OCI-LY1 (cell line): ENCODE measurements at regions not wholly inside any gene's neighbourhood (a gene's known extent, or its start where the extent isn't known, plus 50 kb on each side); places are given as distances from the start of the nearest gene placed in this dataset.

Experiments
- H2AFZ ChIP-seq: fragments of 200-600 bp; sonication (generic), shearing (Covaris generic); 2 replicates; pipeline ENCODE4 v1.6.0; 2014; ENCODE audit warnings: antibody characterized with exemption, mild to moderate bottlenecking, low read length
- H3F3A ChIP-seq: fragments of 200-600 bp; sonication (generic), shearing (Covaris generic); 2 replicates; pipeline ENCODE4 v1.6.0; 2014; ENCODE audit warnings: mild to moderate bottlenecking, antibody characterized with exemption, low read length, moderate library complexity; ENCODE audit not compliant: insufficient read depth
- H3K27ac ChIP-seq: fragments of 200-600 bp; sonication (generic); 2 replicates; pipeline ENCODE4 v1.5.1; 2014; ENCODE audit warnings: low read length, mixed run types, mild to moderate bottlenecking, low read depth; ENCODE audit not compliant: poor library complexity, severe bottlenecking
- H3K27me3 ChIP-seq: fragments of 200-600 bp; sonication (generic); 2 replicates; pipeline ENCODE4 v1.6.0; 2014; ENCODE audit warnings: antibody characterized with exemption, mild to moderate bottlenecking, low read length, moderate library complexity; ENCODE audit not compliant: insufficient read depth
- H3K36me3 ChIP-seq: fragments of 200-600 bp; sonication (generic); 2 replicates; pipeline ENCODE4 v1.6.1; 2014; ENCODE audit warnings: mild to moderate bottlenecking, antibody characterized with exemption, low read length, moderate library complexity, mixed read lengths; ENCODE audit not compliant: insufficient read depth
- H3K4me1 ChIP-seq: fragments of 200-600 bp; sonication (generic); 2 replicates; pipeline ENCODE4 v1.5.1; 2014; ENCODE audit warnings: mild to moderate bottlenecking, low read length, moderate library complexity; ENCODE audit not compliant: insufficient read depth, severe bottlenecking
- H3K4me2 ChIP-seq: fragments of 200-600 bp; sonication (generic), shearing (Covaris generic); 2 replicates; pipeline ENCODE4 v1.6.1; 2014; ENCODE audit warnings: low read length
- H3K4me3 ChIP-seq: fragments of 200-600 bp; sonication (generic); 2 replicates; pipeline ENCODE4 v1.5.1; 2014; ENCODE audit warnings: low read length, low read depth, mild to moderate bottlenecking, mixed read lengths; ENCODE audit not compliant: poor library complexity, severe bottlenecking
- H3K79me2 ChIP-seq: fragments of 200-600 bp; shearing (Covaris generic); 2 replicates; pipeline ENCODE4 v1.6.1; 2016; ENCODE audit warnings: mixed run types, low read length, mixed read lengths; ENCODE audit not compliant: insufficient read depth
- H3K9ac ChIP-seq: fragments of 200-600 bp; sonication (generic), shearing (Covaris generic); 2 replicates; pipeline ENCODE4 v1.6.1; 2014; ENCODE audit warnings: mild to moderate bottlenecking, low read length, mixed read lengths
- H3K9me2 ChIP-seq: fragments of 200-600 bp; sonication (generic), shearing (Covaris generic); 2 replicates; pipeline ENCODE4 v1.6.1; 2014; ENCODE audit warnings: low read depth, mild to moderate bottlenecking, low read length, mixed read lengths
- H3K9me3 ChIP-seq: fragments of 200-600 bp; shearing (Covaris generic); 2 replicates; pipeline ENCODE4 v1.6.1; 2014; ENCODE audit warnings: low read length, mixed read lengths
- H4K20me1 ChIP-seq: fragments of 200-600 bp; sonication (generic), shearing (Covaris generic); 2 replicates; pipeline ENCODE4 v1.6.0; 2016; ENCODE audit warnings: mild to moderate bottlenecking, low read length; ENCODE audit not compliant: insufficient read depth
- EZH2 ChIP-seq: fragments of 200-600 bp; sonication (generic), shearing (Covaris generic); IDR thresholded peaks from 2 replicates; pipeline ENCODE4 v1.8.0; 2017; ENCODE audit warnings: borderline replicate concordance, mixed run types, mild to moderate bottlenecking, antibody characterized with exemption, low read length, moderate library complexity, mixed read lengths
- TF ChIP-seq, protein P1 (sequence below): fragments of 200-600 bp; sonication (generic), shearing (Covaris generic); IDR thresholded peaks from 2 replicates; pipeline ENCODE4 v1.5.1; 2017; ENCODE audit warnings: mild to moderate bottlenecking, antibody characterized with exemption, low read length, moderate library complexity, mixed read lengths

- H2AFZ ChIP-seq, result no peak overlapping the region
- H3K4me3 ChIP-seq, result no peak overlapping the region
- H3K9me3 ChIP-seq, result no peaks in the 10 kb centered on the region
- H3K27ac ChIP-seq, result no peak overlapping the region
- no peak for TF ChIP-seq EZH2
- TF ChIP-seq, protein P1, sequence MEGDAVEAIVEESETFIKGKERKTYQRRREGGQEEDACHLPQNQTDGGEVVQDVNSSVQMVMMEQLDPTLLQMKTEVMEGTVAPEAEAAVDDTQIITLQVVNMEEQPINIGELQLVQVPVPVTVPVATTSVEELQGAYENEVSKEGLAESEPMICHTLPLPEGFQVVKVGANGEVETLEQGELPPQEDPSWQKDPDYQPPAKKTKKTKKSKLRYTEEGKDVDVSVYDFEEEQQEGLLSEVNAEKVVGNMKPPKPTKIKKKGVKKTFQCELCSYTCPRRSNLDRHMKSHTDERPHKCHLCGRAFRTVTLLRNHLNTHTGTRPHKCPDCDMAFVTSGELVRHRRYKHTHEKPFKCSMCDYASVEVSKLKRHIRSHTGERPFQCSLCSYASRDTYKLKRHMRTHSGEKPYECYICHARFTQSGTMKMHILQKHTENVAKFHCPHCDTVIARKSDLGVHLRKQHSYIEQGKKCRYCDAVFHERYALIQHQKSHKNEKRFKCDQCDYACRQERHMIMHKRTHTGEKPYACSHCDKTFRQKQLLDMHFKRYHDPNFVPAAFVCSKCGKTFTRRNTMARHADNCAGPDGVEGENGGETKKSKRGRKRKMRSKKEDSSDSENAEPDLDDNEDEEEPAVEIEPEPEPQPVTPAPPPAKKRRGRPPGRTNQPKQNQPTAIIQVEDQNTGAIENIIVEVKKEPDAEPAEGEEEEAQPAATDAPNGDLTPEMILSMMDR, result no peak
- H3K9me2 ChIP-seq, result no peaks in the 10 kb centered on the region
- no peak overlapping the region for H3K9ac ChIP-seq
- H3K79me2 ChIP-seq, result no peaks in the 10 kb centered on the region
- H4K20me1 ChIP-seq, result no peaks in the 10 kb centered on the region
- no peaks in the 10 kb centered on the region for H3K27me3 ChIP-seq
- no peaks in the 10 kb centered on the region for H3F3A ChIP-seq
- H3K36me3 ChIP-seq, result no peaks in the 10 kb centered on the region
- H3K4me1 ChIP-seq, result no peaks in the 10 kb centered on the region
- no peak overlapping the region for H3K4me2 ChIP-seq
Observed at GRCh38 chr3:147311716-147312115, 94.6 kb downstream of the ZIC4 start.

DNA sequence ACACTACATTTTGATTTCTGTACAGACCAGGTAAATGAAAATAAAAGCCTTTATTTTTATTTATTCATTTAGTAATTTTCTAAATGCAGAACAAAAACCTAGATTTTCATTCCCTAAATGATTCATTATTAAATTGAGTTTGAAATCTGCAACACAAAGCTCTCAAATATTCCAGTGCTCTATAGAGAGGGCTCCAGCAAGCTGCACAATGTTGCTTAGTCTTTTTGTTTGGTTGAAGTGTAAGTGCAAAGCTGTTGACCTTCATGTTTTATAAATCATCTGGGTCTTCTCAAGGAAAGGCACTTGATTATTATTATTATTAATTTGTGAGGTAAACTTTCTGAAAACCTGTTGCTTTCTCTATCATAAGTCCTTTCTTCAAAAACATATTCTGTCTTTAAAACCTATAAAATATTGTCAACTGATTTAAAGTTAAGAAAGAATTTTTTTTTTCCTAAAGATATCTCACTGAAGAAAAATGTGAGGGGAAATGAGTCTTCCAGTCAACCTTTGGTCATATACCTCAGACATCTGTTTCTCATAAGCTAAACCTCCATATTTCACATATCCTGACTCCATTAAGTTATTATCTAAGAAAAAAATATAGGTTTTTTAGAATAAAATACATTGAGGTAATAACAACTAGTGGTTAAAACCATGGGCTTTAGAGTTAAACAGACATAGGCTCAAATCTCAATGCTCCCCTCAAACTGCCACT is 100.7 kb downstream of the ZIC4 start:
- Histone ChIP-seq H3K4me2 (no peak overlapping the region), H4K20me1 (no peaks in the 10 kb centered on the region), H3K9me2 (no peaks in the 10 kb centered on the region)

GRCh38 chr3:147304756-147305155 is 101.6 kb downstream of the ZIC4 start:
- Histone ChIP-seq H3K9ac (no peak overlapping the region), H4K20me1 (no peaks in the 10 kb centered on the region), H3K27me3 (no peaks in the 10 kb centered on the region), H3K27ac (no peak overlapping the region), H3F3A (no peaks in the 10 kb centered on the region), H3K9me2 (no peaks in the 10 kb centered on the region), H3K4me2 (no peak overlapping the region), H3K36me3 (no peaks in the 10 kb centered on the region), H3K9me3 (no peaks in the 10 kb centered on the region), H3K79me2 (no peaks in the 10 kb centered on the region), H2AFZ (no peak overlapping the region), H3K4me3 (no peak overlapping the region), H3K4me1 (no peaks in the 10 kb centered on the region)
- TF ChIP-seq EZH2, result no peak
- TF ChIP-seq, protein P1, result no peak

More for the DNA sequence above, 100.7 kb downstream of the ZIC4 start:
- Histone ChIP-seq H3F3A (no peaks in the 10 kb centered on the region), H3K36me3 (no peaks in the 10 kb centered on the region), H3K9ac (no peak overlapping the region), H3K27me3 (no peaks in the 10 kb centered on the region), H3K4me1 (no peaks in the 10 kb centered on the region), H3K79me2 (no peaks in the 10 kb centered on the region), H3K27ac (no peak overlapping the region), H3K4me3 (no peak overlapping the region), H2AFZ (no peak overlapping the region), H3K9me3 (no peaks in the 10 kb centered on the region)
- TF ChIP-seq EZH2, result no peak
- TF ChIP-seq, protein P1, result no peak
